SJCRH30 (cell line): ENCODE measurements at regions not wholly inside any gene's neighbourhood (a gene's known extent, or its start where the extent isn't known, plus 50 kb on each side); places are given as distances from the start of the nearest gene placed in this dataset.
"Not testable (repeated sequence)": the region's sequence is repeated elsewhere in the genome, so short reads cannot be mapped to it uniquely, and the experiment has no call there.

ENCODE experiments used
- DNase-seq, 2 experiments: peaks; one replicate each; pipeline ENCODE4 v3.0.0-alpha.2; 2015 to 2020
- H3K27ac ChIP-seq: fragments of 250-450 bp; sonication (Bioruptor Pico); 2 replicates; pipeline ENCODE4 v1.5.1; 2020; ENCODE audit warnings: mild to moderate bottlenecking, moderate library complexity
- H3K27me3 ChIP-seq: fragments of 250-450 bp; sonication (Bioruptor Pico); 2 replicates; pipeline ENCODE4 v1.5.1; 2020; ENCODE audit warnings: mild to moderate bottlenecking, moderate library complexity
- H3K36me3 ChIP-seq: fragments of 250-450 bp; sonication (Bioruptor Pico); 2 replicates; pipeline ENCODE4 v1.5.1; 2020; ENCODE audit warnings: mild to moderate bottlenecking, moderate library complexity
- H3K4me1 ChIP-seq: fragments of 250-450 bp; sonication (Bioruptor Pico); 2 replicates; pipeline ENCODE4 v1.5.1; 2020; ENCODE audit warnings: mild to moderate bottlenecking, moderate library complexity
- H3K4me3 ChIP-seq: fragments of 250-450 bp; sonication (Bioruptor Pico); 2 replicates; pipeline ENCODE4 v1.5.1; 2020; ENCODE audit warnings: mild to moderate bottlenecking, moderate library complexity
- H3K9me3 ChIP-seq: fragments of 250-450 bp; sonication (Bioruptor Pico); replicated peaks from 2 replicates; pipeline ENCODE4 v1.5.1; 2020; ENCODE audit warnings: mild to moderate bottlenecking, moderate library complexity

DNA sequence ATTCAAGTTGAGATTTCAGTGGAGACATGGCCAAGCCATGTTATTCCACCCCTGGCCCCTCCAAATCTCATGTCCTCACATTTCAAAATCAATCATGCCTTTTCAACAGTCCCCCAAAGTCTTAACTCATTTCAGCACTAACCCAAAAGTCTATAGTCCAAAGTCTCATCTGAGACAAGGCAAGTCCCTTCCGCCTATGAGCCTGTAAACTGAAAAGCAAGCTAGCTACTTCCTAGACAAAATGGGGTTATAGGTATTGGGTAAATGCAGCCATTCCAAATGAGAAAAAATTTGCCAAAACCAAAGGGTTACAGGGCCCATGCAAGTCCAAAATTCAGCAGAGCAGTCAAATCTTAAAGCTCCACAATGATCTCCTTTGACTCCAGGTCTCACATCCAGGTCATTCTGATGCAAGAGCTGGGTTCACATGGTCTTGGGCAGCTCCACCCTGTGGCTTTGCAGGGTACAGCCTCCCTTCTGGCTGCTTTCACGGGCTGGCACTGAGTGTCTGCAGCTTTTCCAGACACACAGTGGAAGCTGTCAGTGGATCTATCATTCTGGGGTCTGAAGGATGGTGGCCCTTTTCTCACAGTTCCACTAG is 95.7 kb downstream of the MTNR1B start:
- DNase-seq = peak; percentile 5 to 20
- not testable (repeated sequence) for H3K27ac ChIP-seq, H3K9me3 ChIP-seq, H3K36me3 ChIP-seq, H3K4me1 ChIP-seq, H3K27me3 ChIP-seq, H3K4me3 ChIP-seq

DNA sequence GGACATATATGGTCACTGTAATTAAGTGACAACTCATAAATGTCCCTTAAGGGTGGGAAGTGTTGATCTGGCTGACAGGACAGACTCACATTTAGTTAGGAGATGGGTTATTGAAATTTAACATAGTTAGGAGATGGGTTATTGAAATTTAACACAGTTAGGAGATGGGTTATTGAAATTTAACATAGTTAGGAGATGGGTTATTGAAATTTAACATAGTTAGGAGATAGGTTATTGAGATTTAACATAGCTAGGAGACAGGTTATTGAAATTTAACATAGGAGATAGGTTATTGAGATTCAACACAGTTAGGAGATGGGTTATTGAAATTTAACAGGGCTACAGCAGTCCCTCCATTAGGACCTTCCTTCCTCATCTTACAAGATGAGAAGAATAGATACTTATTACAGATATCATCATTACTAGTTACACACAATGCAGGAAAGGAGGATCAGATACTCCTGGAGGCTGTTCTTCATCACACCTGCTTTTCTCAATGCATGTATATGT is 98.5 kb downstream of the MTNR1B start:
- Histone ChIP-seq H3K4me3 (no peak overlapping the region), H3K27me3 (no peaks in the 10 kb centered on the region), H3K36me3 (no peaks in the 10 kb centered on the region), H3K27ac (no peak overlapping the region), H3K9me3 (no peaks in the 10 kb centered on the region), H3K4me1 (no peaks in the 10 kb centered on the region)
- no peak for DNase-seq

DNA sequence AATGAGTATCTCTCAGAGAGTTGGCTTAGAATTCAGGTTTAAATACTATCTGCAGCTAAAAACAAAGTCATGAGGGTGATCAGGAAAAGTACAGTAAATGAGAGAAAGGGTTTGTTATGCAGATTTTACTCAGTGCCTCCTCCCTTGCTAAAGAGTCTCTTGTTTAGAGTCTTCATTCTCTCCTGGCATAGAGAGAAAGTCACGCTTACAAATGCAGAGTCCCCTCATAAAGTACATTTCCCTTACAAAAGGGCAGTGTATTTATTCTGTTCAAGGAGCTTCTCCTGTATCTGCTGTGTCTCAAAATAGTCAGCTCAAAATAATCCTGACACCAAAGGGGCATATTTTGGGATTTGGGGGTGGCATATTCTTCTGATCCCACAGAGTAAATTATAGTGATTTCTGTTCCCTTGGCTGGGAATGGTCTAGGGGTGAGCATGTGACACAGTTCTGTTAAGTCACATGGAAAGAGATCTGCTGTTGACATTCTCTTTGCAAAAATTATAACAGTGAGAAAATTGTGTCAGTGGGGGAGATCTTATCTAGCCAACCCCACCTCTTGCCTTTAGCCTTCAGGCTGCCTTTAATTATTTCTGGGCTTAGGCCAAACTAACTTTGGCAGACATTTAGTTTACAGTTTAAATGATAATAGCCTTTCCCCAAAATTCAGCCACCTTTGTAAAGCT is 102.9 kb downstream of the MTNR1B start:
- Histone ChIP-seq H3K9me3 (no peaks in the 10 kb centered on the region), H3K36me3 (no peaks in the 10 kb centered on the region), H3K27ac (no peak overlapping the region), H3K27me3 (no peaks in the 10 kb centered on the region), H3K4me1 (no peaks in the 10 kb centered on the region), H3K4me3 (no peak overlapping the region)
- DNase-seq = no peak

DNA sequence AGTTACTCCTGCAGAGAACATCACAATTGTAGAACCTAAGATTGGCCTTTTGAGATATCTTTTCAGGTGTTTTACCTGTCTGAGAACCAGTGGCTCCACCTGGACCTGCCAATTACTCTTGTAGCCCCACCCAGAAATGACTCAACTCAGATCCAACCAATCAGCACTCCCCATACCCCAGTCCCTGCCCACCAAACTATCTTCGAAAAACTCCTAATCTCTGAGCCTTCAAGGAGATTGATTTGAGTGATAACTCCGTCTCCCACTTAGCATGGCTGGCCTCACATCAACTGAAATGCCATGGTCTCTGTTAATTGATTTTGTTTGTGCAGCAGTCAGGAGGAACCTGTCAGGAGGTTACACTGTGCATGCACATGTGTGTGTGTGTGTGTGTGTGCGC is 103.6 kb downstream of the MTNR1B start:
- H3K4me1 ChIP-seq = no peaks in the 10 kb centered on the region
- H3K36me3 ChIP-seq = no peaks in the 10 kb centered on the region
- H3K27me3 ChIP-seq = no peaks in the 10 kb centered on the region
- DNase-seq = no peak
- no peak overlapping the region for H3K27ac ChIP-seq
- H3K9me3 ChIP-seq = no peaks in the 10 kb centered on the region
- no peak overlapping the region for H3K4me3 ChIP-seq

DNA sequence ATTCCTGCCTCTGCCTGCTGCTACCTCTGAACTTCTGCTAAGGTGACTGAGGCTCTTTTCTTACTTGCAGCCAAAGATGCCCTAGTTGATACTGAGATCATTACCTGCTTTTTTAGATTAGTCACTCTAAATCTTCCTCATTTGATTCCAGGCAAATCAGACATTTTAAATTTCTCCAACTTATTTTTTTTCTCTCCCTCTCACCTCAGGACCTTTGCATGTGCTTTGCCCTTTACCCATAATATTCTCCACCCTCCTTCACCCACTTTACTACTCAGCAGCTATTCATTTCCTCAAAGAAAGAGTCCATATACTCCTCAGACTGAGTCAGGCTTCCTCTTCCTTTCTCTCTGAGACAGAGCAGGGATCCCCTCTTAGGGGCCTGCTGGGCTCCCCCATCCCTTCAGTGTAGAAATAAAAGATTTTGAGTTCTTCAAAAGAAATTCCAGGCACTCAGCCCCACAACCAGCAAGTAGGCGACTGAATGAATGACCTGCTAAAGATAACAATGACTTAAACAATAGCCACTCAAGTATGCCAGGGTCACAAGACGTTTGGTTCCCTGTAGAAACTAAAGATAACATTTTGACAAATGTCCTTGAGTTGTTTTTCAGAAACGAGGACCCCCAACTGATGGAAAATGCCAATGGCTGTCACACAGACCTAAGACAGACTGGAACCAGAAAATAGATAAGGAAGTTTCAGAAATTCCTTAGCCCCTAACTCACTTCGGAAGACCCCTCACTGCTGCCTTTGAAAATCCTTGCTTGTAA is 104.2 kb downstream of the MTNR1B start:
- no peaks in the 10 kb centered on the region for H3K27me3 ChIP-seq
- no peaks in the 10 kb centered on the region for H3K9me3 ChIP-seq
- H3K27ac ChIP-seq = no peak overlapping the region

DNA sequence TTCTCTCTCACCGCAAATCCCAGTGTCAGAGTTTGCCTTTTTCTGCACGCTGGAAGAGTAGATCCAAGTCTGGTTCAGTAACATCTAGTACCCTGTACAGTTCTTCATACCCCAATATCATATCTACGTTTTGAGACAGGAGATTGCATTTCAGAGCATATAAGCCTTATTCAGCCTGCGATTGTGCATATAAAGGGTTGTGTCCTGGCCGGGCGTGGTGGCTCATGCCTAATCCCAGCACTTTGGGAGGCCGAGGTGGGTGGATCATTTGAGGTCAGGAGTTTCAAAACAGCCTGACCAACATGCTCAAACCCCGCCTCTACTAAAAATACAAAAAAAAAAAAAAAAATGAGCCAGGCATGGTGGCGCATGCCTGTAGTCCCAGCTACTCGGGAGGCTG is 104.9 kb downstream of the MTNR1B start:
- no peaks in the 10 kb centered on the region for H3K36me3 ChIP-seq
- H3K4me1 ChIP-seq = no peaks in the 10 kb centered on the region
- H3K9me3 ChIP-seq = no peaks in the 10 kb centered on the region
- H3K27ac ChIP-seq = no peak overlapping the region
- no peak overlapping the region for H3K4me3 ChIP-seq
- H3K27me3 ChIP-seq = no peaks in the 10 kb centered on the region
- no peak for DNase-seq

More for the DNA sequence above, 104.2 kb downstream of the MTNR1B start:
- Histone ChIP-seq H3K36me3 (no peaks in the 10 kb centered on the region), H3K4me3 (no peak overlapping the region), H3K4me1 (no peaks in the 10 kb centered on the region)
- no peak for DNase-seq

DNA sequence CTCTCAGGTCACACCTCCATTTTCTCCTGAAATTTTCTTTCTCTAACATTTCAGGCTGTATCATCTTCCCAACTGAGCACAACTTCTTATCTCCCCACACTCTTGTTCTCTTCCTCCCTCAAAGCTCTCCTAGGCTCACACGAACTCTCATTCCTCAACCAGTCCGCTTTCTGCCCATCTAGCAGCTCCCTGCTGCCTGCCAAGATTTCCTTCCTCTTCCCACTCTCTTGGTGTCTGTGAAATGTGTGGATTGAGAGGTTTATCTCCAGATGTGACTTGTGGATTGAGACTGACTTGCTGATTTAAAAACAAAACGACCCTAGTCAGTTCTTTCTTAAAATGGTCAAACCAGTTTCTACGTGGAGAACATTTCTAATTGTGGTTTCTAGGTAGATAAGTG is 106.3 kb downstream of the MTNR1B start:
- Histone ChIP-seq H3K4me1 (no peaks in the 10 kb centered on the region), H3K27me3 (no peaks in the 10 kb centered on the region)

DNA sequence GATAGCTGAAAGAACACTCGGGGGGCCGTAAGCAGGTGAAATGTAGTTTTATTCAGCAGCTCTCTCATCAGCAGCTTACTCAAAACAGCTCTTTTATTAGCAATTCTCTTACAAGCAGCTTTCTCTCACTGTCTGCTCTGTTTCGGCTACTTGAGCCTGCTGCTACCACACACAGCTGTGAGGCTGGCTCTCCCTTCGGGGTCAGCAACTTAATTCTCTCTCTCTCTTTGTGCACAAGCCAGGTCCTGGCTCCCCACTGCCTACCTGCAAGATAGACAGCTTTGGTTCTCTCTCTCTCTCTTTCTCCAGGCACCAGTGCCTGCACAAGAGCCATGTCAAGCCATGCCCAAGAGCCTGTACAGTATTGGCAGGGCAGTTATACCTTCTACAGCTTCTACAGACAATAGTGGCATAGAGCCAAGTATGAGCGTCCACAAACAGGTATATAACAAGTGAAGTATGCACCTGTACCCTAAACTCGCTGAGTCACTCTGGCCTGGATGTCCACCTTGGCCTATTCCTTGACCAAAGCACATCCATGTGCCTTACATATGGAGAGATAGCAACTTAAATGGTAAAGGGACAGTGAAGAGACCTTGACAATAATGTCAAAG is 110.8 kb downstream of the MTNR1B start:
- no peaks in the 10 kb centered on the region for H3K4me1 ChIP-seq
- no peak for DNase-seq
- H3K36me3 ChIP-seq = no peaks in the 10 kb centered on the region
- no peak overlapping the region for H3K4me3 ChIP-seq
- H3K9me3 ChIP-seq = no peaks in the 10 kb centered on the region
- no peaks in the 10 kb centered on the region for H3K27me3 ChIP-seq
- no peak overlapping the region for H3K27ac ChIP-seq

More for the DNA sequence above, 106.3 kb downstream of the MTNR1B start:
- H3K4me3 ChIP-seq = no peak overlapping the region
- no peak overlapping the region for H3K27ac ChIP-seq
- H3K9me3 ChIP-seq = no peaks in the 10 kb centered on the region
- no peak for DNase-seq
- no peaks in the 10 kb centered on the region for H3K36me3 ChIP-seq

DNA sequence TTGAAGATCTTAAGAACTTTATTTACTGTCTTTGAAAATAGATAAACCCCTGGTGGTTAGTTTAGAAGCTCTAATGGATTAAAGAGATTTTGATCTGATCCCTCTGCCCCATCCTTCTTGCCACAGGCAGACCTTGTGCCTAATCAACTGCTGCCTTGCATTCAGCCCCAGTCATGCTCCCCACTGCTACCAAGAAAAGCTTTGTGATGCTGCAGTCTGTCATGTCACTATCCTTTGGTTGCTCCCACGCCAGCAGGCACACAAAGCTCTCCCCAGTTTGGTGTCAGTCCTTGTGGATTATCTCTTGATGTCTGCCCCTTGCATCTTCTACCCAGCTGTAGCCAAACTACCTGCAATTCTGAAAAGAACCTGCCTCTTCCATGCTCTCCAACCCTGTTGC is 112.2 kb downstream of the MTNR1B start:
- Histone ChIP-seq H3K27me3 (no peaks in the 10 kb centered on the region), H3K36me3 (no peaks in the 10 kb centered on the region), H3K4me1 (no peaks in the 10 kb centered on the region), H3K9me3 (no peaks in the 10 kb centered on the region), H3K4me3 (no peak overlapping the region), H3K27ac (no peak overlapping the region)
- DNase-seq = no peak

DNA sequence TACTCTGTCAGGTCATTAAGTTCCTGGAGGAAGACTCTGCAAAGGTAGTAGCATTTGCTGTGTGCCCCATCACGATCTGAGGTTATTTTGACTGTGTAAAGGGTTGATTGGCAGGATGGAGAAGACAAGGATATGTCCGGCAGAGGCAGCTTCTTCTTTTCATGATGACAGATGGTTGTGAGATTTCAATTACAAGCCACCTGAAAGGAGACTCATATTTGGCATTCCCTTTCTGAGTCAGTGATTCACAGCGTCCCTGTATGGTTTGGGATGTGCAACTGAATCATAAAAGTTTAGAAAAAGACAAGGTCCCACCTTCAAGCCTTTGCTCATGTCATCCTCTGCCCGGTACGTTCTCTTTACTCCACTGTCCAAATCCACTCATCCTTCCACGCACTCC is 113.4 kb downstream of the MTNR1B start:
- H3K27me3 ChIP-seq = no peaks in the 10 kb centered on the region
- H3K4me1 ChIP-seq = no peaks in the 10 kb centered on the region
- no peak overlapping the region for H3K27ac ChIP-seq
- no peaks in the 10 kb centered on the region for H3K36me3 ChIP-seq
- no peak overlapping the region for H3K4me3 ChIP-seq
- H3K9me3 ChIP-seq = no peaks in the 10 kb centered on the region
- no peak for DNase-seq

DNA sequence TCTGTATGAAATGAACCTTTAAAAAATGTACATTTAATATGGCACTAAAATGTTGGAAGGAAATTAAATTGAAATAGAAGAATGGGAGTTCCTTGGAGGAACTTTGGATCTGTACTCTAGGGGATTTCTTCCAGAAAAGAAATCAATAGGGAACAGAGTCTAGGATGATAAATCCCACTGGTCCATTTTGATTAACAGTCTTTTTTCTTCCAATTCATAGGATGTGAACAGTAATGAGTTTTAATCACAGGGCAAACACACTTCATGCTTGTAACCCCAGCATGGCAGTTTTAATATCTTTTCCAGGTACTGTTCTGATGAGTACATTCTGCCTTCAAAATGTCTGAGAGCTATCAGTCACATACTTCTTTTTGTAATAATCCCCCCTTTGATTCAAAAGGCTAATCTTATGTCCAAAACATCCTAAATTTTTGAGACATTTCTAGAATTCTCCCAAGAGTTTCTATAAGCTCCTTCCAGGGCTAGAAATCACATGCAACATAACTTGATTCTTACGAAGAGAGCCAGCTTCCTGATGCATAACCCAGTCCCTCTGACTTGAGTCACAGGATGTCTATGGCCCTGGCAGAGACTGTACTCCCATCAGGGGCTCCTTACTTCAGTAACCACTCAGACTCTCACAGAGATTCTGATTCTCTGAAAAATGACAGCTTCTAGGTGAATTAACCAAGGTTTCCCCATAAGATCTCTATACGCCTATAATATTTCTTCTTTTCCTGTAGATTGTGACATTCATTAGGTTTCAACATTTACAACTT is 112.9 kb downstream of the SLC36A4 start:
- DNase-seq = no peak
- Histone ChIP-seq H3K36me3 (no peaks in the 10 kb centered on the region), H3K27me3 (no peaks in the 10 kb centered on the region), H3K27ac (no peak overlapping the region), H3K9me3 (no peaks in the 10 kb centered on the region), H3K4me3 (no peak overlapping the region), H3K4me1 (no peaks in the 10 kb centered on the region)

DNA sequence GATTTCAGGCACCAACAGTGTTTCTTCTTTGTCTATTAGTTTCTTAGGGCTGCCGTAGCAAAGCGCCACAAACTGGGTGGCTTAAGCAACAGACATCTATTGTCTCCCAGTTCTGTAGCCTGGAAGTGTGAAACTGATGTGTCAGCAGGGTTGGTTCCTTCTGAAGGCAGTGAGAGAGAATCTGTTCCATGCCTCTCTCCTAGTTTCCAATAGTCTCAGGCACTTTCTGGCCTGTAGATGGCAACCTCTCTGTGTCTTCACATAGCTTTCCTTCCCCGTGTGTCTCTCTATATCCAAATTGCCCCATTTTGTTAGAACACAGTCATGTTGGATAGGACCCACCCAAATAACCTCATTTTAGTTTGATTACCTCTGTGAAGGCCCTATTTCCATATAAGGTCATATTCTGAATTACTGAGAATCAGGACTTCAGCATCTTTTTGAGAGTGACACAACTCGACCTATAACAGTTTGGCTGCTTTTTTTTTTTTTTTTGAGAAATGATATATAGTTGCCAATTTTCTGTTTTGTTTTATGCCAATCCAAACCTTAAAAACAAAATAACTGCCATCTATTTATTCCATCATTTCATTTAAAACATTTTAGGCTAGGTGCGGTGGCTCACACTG is 108.2 kb downstream of the SLC36A4 start:
- DNase-seq = peak in 1 of 2 experiments; percentile 28
- Histone ChIP-seq H3K9me3 (no peaks in the 10 kb centered on the region), H3K27ac (no peak overlapping the region), H3K36me3 (no peaks in the 10 kb centered on the region), H3K27me3 (no peaks in the 10 kb centered on the region), H3K4me3 (no peak overlapping the region), H3K4me1 (no peaks in the 10 kb centered on the region)
